Renal pelvis (tissue), 1 donor: ENCODE measurements at regions not wholly inside any gene's neighbourhood (a gene's known extent, or its start where the extent isn't known, plus 50 kb on each side); places are given as distances from the start of the nearest gene placed in this dataset.

ENCODE experiments used
- DNase-seq: peaks from one replicate; pipeline ENCODE4 v3.0.0-alpha.2; 2013

- peak; percentile 30 for DNase-seq
Measured at GRCh38 chr2:226031647-226032501, 632.4 kb downstream of the NYAP2 start.

DNA sequence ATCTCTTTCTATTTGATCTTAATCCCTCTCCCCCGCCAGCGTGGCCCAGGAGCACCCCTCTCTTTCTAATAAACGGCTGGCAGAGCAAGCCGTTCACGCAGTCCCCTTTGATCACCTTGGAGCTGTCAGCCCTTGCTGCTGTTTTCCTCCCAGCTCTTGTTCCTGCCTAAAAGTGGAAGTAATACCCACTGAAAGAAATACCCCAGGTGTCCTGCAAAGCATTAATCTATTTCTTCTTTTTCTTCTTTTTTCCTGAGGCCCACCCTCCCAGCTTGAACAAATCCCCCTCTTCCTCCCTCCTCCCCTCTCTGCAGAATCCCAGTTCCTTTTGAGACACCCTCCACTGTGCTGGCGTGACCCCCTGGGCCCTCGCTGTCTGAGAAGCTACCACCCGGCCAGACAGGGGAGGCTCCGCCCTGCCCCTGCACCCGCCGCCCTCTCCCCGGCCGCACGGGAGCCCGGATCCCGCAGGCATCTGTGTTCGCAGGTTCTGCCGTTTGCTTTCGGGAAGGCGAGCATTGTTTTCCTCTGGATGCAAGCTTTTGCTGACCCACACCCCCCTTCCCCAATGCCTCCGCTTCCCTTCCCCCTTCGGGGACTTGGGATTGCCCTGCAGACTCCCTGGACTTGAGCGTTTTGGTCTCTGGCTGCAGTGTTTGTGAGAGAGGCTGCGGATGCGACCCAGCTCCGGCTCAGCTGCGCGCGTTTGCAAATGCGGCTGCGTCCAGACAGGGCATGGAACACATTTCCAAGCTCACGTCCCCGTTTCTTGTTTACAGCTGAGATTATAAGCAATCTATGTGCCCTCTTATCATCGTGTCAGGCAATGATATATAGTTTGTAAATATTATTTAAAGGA, 631.5 kb downstream of the NYAP2 start:
- peak; percentile 78 for DNase-seq

GRCh38 chr2:226030369-226030768, 630.9 kb downstream of the NYAP2 start:
- DNase-seq = no peak

DNA sequence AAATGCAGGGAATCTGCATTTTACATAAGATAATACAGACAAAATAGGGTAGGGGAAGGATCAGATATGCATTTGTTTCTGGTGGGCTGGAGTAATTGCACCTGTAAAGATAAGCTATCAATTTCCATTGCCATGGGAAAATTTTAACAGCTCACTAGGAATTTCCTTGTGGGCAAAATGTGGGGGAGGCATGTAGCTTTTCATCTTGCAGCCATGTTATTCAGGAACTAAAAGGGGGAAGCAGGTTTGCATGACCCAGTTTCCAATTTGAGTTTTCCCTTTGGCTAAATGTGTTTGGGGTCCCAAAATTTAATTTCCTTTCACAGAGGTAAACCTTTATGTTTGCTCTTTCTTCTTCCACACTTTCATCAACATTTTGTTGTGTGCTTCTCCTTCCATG, 624.4 kb downstream of the NYAP2 start:
- no peak for DNase-seq

- no peak for DNase-seq
Measured at GRCh38 chr2:226023383-226023782, 623.9 kb downstream of the NYAP2 start.

DNA sequence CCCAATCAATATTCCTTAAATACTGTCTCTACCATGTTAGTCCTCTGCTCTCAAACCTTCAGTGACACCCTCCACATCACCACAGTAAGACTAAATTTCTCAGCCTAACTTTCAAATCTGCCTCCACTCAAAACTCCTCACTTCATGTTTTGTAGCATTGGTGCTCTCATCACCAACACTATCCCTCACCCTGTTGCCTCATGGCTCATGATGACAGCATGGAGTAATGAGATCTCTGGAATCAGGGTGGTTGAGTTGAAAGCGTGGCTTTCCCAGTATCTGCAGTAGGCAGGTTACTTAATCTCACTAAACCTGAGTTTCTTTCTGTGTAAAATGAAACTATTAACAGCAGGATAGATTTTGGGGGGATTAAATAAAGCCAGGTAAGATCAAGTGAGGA, 621.4 kb downstream of the NYAP2 start:
- DNase-seq = no peak

GRCh38 chr2:226020176-226020575, 620.7 kb downstream of the NYAP2 start:
- no peak for DNase-seq

- DNase-seq = no peak
Measured at GRCh38 chr2:226018641-226019040, 619.1 kb downstream of the NYAP2 start.

DNA sequence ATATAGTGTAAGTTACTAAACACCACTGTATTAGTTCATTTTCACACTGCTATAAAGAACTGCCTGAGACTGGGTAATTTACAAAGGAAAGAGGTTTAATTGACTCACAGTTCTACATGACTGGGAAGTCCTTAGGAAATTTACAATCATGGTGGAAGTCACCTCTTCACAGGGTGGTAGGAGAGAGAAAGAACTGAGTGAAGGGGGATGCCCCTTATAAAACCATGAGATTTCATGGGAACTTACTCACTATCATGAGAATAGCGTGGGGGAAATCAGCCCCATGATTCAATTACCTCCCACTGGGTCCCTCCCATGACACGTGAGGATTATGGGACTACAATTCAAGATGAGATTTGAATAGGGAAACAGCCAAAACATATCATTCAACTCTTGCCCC, 618.0 kb downstream of the NYAP2 start:
- DNase-seq = no peak

GRCh38 chr2:226017107-226017506, 617.6 kb downstream of the NYAP2 start:
- no peak for DNase-seq

DNA sequence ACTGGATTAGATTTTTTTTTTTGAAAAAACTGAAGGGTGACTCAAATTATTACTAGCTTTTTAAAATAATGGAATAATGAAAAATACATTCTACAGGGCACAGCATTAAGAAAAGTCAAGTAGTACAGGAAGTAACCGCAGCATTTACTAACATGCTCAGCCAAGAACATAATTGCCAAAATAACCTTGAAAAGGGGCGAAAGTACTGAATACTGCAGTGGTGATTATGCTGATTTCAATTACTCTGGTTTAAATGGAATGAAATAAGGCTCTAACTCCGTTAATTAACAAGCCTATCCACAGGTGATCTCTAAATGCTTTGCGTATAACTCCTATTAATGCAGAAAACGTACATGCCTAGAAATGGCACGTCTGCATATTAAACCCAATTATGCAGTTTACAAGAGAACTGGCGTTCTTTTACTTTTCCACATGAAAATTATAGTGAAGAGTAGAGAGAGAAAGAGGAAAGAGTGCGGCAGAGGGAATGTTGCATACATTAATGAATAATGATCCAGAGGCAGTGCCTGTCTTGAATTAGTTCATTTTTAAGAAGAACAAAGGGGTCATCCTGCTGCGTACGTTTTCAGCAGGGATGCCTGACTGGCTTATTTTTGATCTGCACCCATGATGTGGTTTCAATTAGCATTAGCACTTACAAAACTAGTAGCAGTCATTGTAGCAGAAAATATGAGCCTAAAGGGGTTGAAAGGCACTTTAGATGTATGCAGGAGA, 612.4 kb downstream of the NYAP2 start:
- DNase-seq = no peak

GRCh38 chr2:226002438-226002837, 602.9 kb downstream of the NYAP2 start:
- no peak for DNase-seq

- DNase-seq = no peak
Measured at GRCh38 chr2:226001716-226002115, 602.2 kb downstream of the NYAP2 start.

- no peak for DNase-seq
Measured at GRCh38 chr2:225999692-226000091, 600.2 kb downstream of the NYAP2 start.

DNA sequence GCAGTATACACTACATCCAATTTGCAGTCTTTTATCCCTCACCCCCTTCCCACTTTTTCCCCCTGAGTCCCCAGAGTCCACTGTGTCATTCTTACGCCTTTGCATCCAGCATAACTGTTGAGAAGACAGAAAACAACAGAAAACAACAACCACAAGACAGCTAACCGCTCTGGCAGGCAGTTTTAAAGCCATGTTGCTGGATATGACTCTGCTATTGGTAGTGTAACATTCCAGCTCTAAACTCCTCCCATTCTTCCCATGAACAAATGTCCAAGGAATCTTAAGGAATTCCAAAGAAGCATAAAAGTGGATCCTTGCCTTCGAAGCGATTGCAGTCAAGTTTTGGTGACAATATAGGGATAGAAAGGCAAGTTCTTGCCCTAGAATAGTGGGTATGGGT, 599.1 kb downstream of the NYAP2 start:
- no peak for DNase-seq

DNA sequence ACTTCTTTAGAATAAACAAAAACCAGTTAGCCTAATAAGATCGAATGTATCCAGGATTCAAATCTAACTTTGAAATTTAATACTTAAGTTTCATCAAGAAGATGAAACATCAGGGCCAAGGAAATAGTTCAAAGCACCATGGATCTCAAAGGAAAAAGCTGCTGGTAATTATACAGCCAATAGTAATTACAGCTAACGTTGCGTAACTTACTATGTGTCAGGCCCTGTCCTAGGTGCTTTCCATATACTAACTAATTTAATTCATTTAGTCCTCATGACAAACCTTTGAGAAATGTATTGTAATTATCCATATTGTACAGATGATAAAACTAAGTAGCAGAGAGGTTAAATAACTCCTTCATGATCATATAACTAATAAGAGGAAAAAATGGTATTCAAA, 598.6 kb downstream of the NYAP2 start:
- DNase-seq = no peak

- no peak for DNase-seq
Measured at GRCh38 chr2:225996462-225996828, 596.9 kb downstream of the NYAP2 start.

DNA sequence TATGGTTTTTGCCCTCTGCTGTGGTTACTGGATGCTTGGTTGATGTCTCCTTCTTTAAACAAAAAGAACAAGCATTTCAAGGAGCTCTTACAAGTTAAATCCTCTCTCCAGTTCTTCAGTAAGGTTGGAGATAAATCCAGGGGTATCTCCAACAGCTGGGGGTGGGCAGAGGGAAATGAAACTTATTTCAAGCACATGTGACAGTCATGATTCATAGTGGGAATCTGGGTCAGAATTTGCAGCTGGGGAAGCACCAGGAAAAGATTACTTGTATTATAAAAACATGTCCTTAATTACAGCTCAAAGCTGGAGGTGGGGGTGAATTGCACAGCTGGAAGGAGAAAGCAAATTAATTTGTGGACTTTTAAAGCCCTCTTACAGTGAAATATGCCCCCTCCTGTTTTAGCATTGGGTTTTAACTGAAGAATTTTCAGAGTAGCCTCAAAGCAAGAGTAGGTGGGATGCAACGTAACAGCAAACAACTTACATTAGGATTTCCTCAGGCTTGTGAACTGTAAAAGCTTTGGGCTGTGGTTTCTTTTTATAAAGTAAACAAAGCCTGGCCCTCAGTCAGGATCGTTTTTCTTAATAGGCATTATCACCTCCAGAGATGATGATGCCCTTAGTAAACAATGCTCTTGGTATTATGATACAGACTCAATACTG, 596.4 kb downstream of the NYAP2 start:
- DNase-seq = no peak

DNA sequence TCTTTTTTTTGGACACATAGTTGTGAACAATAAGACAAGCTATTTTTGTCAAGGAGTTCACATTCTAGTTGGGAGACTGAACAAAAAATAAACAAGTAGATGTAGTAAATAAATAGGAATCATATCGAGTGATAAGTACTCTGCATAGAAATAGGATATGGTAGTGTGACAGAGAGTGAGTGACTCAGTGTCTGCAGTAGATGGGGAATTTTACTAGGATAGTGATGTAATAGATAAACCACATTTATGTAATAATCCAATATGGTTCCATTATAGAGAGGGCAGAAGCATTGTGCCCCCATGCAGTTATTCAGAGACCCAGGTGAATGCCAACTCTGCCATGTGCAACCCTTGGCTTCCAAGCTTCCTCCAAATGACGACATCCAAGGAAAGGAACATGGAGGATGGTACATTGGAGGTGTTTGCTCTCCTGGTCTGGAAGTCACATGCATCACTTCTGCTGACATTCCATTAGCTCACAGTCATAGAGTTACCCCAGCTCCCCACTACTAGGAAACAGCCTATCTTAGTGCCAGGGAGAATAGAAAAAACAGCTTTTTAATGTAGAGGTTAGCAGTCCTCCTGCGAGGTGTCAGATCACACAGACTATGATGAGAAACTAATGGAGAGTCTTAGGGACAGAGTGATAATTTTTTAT, 595.4 kb downstream of the NYAP2 start:
- no peak for DNase-seq

GRCh38 chr2:225993430-225993829, 593.9 kb downstream of the NYAP2 start:
- no peak for DNase-seq

DNA sequence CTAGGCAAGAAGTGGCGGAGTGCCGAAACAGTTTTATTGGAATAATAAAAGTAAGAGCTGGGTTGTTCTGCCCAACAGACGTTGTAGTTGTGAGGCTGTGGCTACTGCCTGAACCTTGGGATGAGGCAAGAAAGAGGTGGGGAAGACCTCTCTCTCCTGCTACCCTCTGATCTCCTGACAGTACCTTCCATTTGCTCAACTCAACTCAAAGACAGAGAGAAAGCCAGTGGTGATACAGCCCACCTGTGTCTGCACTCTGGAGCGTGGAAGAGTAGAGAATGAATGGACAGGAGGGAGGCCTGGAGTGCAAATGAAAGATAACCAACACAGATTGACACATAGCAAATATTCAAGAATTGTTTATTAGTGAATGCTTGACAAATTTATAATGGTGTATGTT, 590.3 kb downstream of the NYAP2 start:
- no peak for DNase-seq
